HEK293T (cell line): ENCODE measurements at regions not wholly inside any gene's neighbourhood (a gene's known extent, or its start where the extent isn't known, plus 50 kb on each side); places are given as distances from the start of the nearest gene placed in this dataset.

ENCODE experiments used
- CTCF ChIA-PET: fragments of 350-600 bp; formaldehyde crosslinking; extraction: SDS; loops from one replicate; lab custom pipeline; 2021; ENCODE audit warnings: antibody characterized with exemption, inconsistent platforms; lab: Yijun Ruan, JAX
- POLR2A ChIA-PET: fragments of 350-600 bp; formaldehyde crosslinking; extraction: SDS; loops from one replicate; lab custom pipeline; 2020; ENCODE audit warnings: antibody characterized with exemption, inconsistent platforms; lab: Yijun Ruan, JAX
- DNase-seq: peaks from one replicate; pipeline ENCODE4 v3.0.0; 2012; ENCODE audit warnings: mixed read lengths; ENCODE audit errors: extremely low spot score
- ARNT ChIP-seq: fragments of 450-650 bp; IDR thresholded peaks from 2 replicates; pipeline ENCODE4 v1.6.1; 2017; ENCODE audit warnings: mild to moderate bottlenecking
- BHLHE40 ChIP-seq: fragments of 450-650 bp; IDR thresholded peaks from 2 replicates; pipeline ENCODE4 v1.6.1; 2016; ENCODE audit warnings: mild to moderate bottlenecking, moderate library complexity, borderline replicate concordance
- CTBP1 ChIP-seq: fragments of 450-650 bp; IDR thresholded peaks from 2 replicates; pipeline ENCODE4 v1.6.1; 2016; ENCODE audit warnings: borderline replicate concordance
- ELF4 ChIP-seq: fragments of 450-650 bp; IDR thresholded peaks from 2 replicates; pipeline ENCODE4 v1.6.1; 2017; ENCODE audit warnings: antibody characterized with exemption
- FOXA1 ChIP-seq: fragments of 450-650 bp; IDR thresholded peaks from 2 replicates; pipeline ENCODE4 v1.6.1; 2016; ENCODE audit warnings: mild to moderate bottlenecking
- FOXK2 ChIP-seq: fragments of 450-650 bp; IDR thresholded peaks from 2 replicates; pipeline ENCODE4 v1.6.1; 2016; ENCODE audit warnings: mild to moderate bottlenecking
- FOXM1 ChIP-seq: fragments of 450-650 bp; IDR thresholded peaks from 2 replicates; pipeline ENCODE4 v1.6.1; 2017; ENCODE audit warnings: mild to moderate bottlenecking, borderline replicate concordance
- HDGF ChIP-seq: fragments of 450-650 bp; IDR thresholded peaks from 2 replicates; pipeline ENCODE4 v1.6.1; 2017; ENCODE audit warnings: antibody characterized with exemption, borderline replicate concordance
- L3MBTL2 ChIP-seq: fragments of 450-650 bp; conservative IDR thresholded peaks from 2 replicates; pipeline ENCODE4 v1.6.1; 2016; ENCODE audit warnings: mild to moderate bottlenecking
- LEF1 ChIP-seq: fragments of 450-650 bp; IDR thresholded peaks from 2 replicates; pipeline ENCODE4 v1.6.1; 2017; ENCODE audit warnings: mild to moderate bottlenecking, borderline replicate concordance
- NFRKB ChIP-seq: fragments of 450-650 bp; IDR thresholded peaks from 2 replicates; pipeline ENCODE4 v1.6.1; 2016; ENCODE audit warnings: mild to moderate bottlenecking, moderate library complexity
- SP1 ChIP-seq: fragments of 450-650 bp; IDR thresholded peaks from 2 replicates; pipeline ENCODE4 v1.6.1; 2017
- SUZ12 ChIP-seq: fragments of 450-650 bp; IDR thresholded peaks from 2 replicates; pipeline ENCODE4 v1.6.1; 2016; ENCODE audit warnings: mild to moderate bottlenecking
- TARDBP ChIP-seq: fragments of 450-650 bp; IDR thresholded peaks from 2 replicates; pipeline ENCODE4 v1.6.1; 2016
- ZNF384 ChIP-seq: fragments of 450-650 bp; IDR thresholded peaks from 2 replicates; pipeline ENCODE4 v1.6.1; 2016
- TF ChIP-seq, protein P1 (sequence below): fragments of 450-650 bp; IDR thresholded peaks from 2 replicates; pipeline ENCODE4 v1.6.1; 2016

DNA sequence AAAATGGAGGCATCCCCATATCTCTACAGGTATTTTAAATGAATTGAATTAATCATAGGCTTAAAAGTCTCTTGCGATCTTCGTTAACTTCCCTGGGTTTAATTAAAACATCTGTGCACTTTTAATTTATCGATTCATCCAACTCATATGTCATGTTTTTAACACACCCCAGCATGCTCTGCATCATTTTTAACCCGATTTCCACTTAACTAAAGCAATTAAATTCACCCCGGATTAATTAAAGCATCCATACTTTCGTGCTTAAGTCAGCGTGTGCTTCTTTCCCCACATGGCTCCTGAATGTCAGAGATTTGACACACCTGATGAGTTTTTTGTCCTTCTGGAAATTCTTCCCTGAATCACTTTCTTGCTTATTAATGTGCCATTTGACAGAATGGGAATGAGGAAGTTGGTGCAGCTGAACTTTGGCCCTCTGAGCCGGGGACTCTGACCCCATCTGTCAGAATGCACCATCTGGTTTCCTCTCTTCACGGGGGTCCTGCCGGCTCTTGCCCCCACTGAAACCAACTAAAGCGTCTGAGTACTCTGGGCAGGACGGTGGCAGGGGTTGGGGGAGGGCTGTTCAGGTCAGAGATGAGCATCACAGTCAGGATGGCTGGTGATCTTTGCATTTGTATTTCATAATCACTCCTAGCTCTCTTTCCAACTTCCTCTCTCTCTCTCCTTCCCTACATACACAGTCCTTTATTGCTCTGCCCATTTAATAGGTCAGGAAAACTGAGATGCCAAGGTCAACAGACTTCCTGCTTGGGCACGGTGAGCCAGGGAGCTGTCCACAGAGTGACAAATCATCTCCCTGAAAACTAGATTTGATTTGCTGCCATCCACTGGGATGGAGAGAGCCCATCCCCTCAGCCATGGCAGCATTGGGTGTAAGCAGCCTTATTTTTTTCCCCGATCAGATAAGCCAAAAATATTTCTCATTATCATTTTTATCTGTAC, 180.3 kb upstream of the WWC1 start:
- no peak for DNase-seq
- no peak for TF ChIP-seq L3MBTL2
- no peak for TF ChIP-seq NFRKB
- no peak for TF ChIP-seq ARNT
- TF ChIP-seq ELF4 = no peak
- TF ChIP-seq FOXM1 = no peak
- no peak for TF ChIP-seq HDGF
- no peak for TF ChIP-seq TARDBP
- TF ChIP-seq, protein P1, sequence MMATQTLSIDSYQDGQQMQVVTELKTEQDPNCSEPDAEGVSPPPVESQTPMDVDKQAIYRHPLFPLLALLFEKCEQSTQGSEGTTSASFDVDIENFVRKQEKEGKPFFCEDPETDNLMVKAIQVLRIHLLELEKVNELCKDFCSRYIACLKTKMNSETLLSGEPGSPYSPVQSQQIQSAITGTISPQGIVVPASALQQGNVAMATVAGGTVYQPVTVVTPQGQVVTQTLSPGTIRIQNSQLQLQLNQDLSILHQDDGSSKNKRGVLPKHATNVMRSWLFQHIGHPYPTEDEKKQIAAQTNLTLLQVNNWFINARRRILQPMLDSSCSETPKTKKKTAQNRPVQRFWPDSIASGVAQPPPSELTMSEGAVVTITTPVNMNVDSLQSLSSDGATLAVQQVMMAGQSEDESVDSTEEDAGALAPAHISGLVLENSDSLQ = no peak
- no peak for TF ChIP-seq CTBP1
- ChIA-PET POLR2A (no interaction called here), CTCF (no interaction called here)

DNA sequence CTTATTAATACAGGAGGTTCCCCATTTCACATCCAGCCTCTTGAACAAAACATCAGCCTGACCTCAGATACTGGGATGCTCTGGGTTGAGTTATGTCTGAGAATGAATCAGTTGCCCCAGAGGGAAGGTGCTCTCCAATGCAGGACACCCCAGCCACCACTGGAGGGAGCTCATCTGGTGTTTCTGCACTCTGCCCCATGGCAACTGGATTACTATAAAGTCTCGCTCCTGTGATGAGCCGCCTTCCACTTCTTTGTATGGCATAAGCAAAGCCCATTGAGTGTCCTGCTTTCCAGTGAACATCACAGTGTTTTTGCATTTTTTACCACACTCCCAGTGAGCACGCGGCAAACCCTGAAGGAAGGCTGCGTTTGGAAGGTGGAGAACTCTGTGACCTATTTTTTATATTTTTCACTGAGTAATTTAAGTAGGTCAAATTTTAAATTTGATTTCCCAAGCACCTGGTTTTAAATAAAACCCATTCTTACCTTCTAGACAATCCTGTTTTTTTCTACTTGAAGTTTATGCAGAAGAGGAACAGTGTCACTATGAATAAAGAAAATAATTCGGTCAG, 176.9 kb upstream of the WWC1 start:
- peak; percentile 83 for DNase-seq
- no peak for TF ChIP-seq TARDBP
- TF ChIP-seq ZNF384 = no peak
- TF ChIP-seq FOXM1 = no peak
- no peak for TF ChIP-seq ELF4
- TF ChIP-seq NFRKB = no peak
- TF ChIP-seq LEF1 = no peak
- TF ChIP-seq BHLHE40 = no peak
- TF ChIP-seq SUZ12 = no peak
- no peak for TF ChIP-seq HDGF
- TF ChIP-seq L3MBTL2 = no peak
- TF ChIP-seq, protein P1 = no peak
- no peak for TF ChIP-seq FOXA1
- no peak for TF ChIP-seq ARNT
- no peak for TF ChIP-seq SP1
- TF ChIP-seq CTBP1 = no peak
- TF ChIP-seq FOXK2 = no peak
- ChIA-PET POLR2A (no interaction called here), CTCF (interaction anchor here (0.5 to 1.2 kb wide), 10 partner anchors 12 to 116 kb away, joined by 3 to 8 read pairs (median 3); no protein-coding TSS in a partner anchor)

DNA sequence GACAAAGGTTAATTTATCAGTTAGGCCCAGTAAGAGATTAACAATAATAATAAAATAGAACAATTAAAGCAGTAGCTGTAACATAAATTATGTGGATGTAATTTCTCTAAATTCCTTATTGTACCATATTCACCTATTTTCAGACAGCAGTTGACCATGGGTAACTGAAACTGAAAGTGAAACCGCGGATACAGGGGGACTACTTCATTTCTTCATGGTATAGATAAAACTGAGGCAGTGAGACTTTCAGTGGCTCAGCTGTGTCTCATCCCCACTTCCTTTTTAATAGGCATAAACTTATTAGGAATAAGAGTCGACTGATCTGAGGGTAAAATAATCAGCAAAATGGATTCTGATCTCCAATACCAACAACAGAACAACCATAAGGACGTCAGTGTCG, 174.0 kb upstream of the WWC1 start:
- TF ChIP-seq, protein P1 = no peak
- TF ChIP-seq ZNF384 (no peak), BHLHE40 (no peak), HDGF (no peak), CTBP1 (no peak), LEF1 (no peak), FOXK2 (no peak), ARNT (no peak), SP1 (no peak), L3MBTL2 (no peak), FOXA1 (no peak), SUZ12 (no peak), ELF4 (no peak), NFRKB (no peak), FOXM1 (no peak), TARDBP (no peak)
- DNase-seq = no peak
- ChIA-PET POLR2A (no interaction called here), CTCF (no interaction called here)

DNA sequence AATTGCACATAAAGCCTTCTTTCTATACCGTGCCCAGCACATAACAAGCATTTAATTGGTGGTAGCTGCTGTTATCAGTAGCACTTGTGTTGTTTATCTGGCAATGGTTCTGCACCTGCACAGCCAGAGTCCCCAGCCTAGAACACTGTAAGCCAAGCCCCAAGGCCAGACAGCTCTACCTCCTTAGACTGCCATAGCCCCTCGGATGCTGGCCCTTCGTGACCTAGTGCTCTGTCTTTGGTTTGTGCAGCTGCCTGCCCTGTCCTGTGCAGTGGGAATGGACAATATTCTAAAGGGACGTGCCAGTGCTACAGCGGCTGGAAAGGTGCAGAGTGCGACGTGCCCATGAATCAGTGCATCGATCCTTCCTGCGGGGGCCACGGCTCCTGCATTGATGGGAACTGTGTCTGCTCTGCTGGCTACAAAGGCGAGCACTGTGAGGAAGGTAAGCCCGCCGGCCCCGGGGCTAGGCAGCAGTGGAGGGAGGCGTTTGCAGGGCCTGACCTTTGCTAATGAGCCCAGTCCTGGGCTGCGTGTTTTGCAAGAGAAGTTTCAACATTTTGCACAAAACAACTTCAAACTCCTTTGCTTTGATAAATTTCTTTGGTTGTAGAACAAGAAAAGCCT, 173.3 kb upstream of the WWC1 start:
- DNase-seq = no peak
- ChIA-PET CTCF (interaction anchor here (0.6 kb wide), 1 partner anchor 11 kb away, joined by 3 read pairs; no protein-coding TSS in a partner anchor), POLR2A (no interaction called here)
- no peak for TF ChIP-seq ELF4
- TF ChIP-seq BHLHE40 = no peak
- TF ChIP-seq, protein P1 = no peak
- no peak for TF ChIP-seq ZNF384
- no peak for TF ChIP-seq L3MBTL2
